HCT116 (cell line): ENCODE measurements at regions not wholly inside any gene's neighbourhood (a gene's known extent, or its start where the extent isn't known, plus 50 kb on each side); places are given as distances from the start of the nearest gene placed in this dataset.

Experiments
- ATAC-seq: fragments of 200-7000 bp; cut with Tn5 transposase; 2 replicates; pipeline ENCODE4 v1.9.1; 2020; ENCODE audit warnings: mild to moderate bottlenecking, moderate library complexity
- BruUV-seq: library from RNA; stranded (reverse); fragments of 400-500 nt; replicated peaks from 2 replicates; lab custom pipeline; 2021; lab: Mats Ljungman, UMichigan
- CTCF ChIA-PET: fragments of 300-600 bp; sonication (Branson Sonifier 250); formaldehyde crosslinking; loops from one replicate; lab custom pipeline; 2021; ENCODE audit warnings: antibody characterized with exemption; lab: Charles Lee
- POLR2A ChIA-PET: fragments of 300-600, 350-600 bp; sonication (Branson Sonifier 250); formaldehyde crosslinking; loops from one replicate; lab custom pipeline; 2021; ENCODE audit warnings: antibody characterized with exemption; lab: Charles Lee
- RAD21 ChIA-PET, 2 experiments: fragments of 300-600 bp; sonication (Branson Sonifier 250); formaldehyde crosslinking; loops; one replicate each; lab custom pipeline; 2023; ENCODE audit warnings: low total read pairs in 2 of 2; ENCODE audit not compliant: uncharacterized antibody in 2 of 2, unreplicated experiment in 2 of 2, low non-redundant PET in 1 of 2; lab: Charles Lee
- DNase-seq: peaks from one replicate; pipeline ENCODE4 v3.0.0-alpha.2; 2010; ENCODE audit warnings: low read depth, low spot score
- H2AFZ ChIP-seq: fragments of 200-600 bp; shearing (Covaris generic), sonication (generic); 2 replicates; pipeline ENCODE4 v1.6.1; 2017; ENCODE audit warnings: low read depth, mixed run types, mixed read lengths, antibody characterized with exemption, low read length; ENCODE audit not compliant: poor library complexity, severe bottlenecking
- H3K27ac ChIP-seq: 2 replicates; pipeline ENCODE4 v1.5.1; 2012; ENCODE audit warnings: low read depth, low read length
- H3K27me3 ChIP-seq: fragments of 200-600 bp; sonication (generic); 2 replicates; pipeline ENCODE4 v1.6.1; 2016; ENCODE audit warnings: mixed run types, low read length, mixed read lengths; ENCODE audit not compliant: insufficient read depth
- H3K36me3 ChIP-seq, 2 experiments: fragments of 200-500 bp in 1 of 2; fragments of 200-600 bp in 1 of 2; sonication (Bioruptor generic) in 1 of 2; sonication (generic) in 1 of 2; 2 replicates each; pipeline versions ENCODE4 v1.5.1 to v1.6.1; 2014 to 2016; ENCODE audit warnings: low read length in 2 of 2, inconsistent platforms in 1 of 2, mixed read lengths in 1 of 2, mixed run types in 1 of 2; ENCODE audit not compliant: insufficient read depth in 2 of 2, control insufficient read depth in 1 of 2
- H3K4me1 ChIP-seq, 2 experiments: fragments of 200-600 bp in 1 of 2; sonication (generic) in 1 of 2; 2 replicates each; pipeline versions ENCODE4 v1.5.1 to v1.6.1; 2012 to 2017; ENCODE audit warnings: low read length in 2 of 2, inconsistent platforms in 1 of 2, mild to moderate bottlenecking in 1 of 2, mixed read lengths in 1 of 2, mixed run types in 1 of 2, moderate library complexity in 1 of 2; ENCODE audit not compliant: insufficient read depth in 2 of 2, control insufficient read depth in 1 of 2
- H3K4me2 ChIP-seq: fragments of 200-600 bp; sonication (generic); 2 replicates; pipeline ENCODE4 v1.6.1; 2017; ENCODE audit warnings: mixed run types, low read length, mixed read lengths
- H3K4me3 ChIP-seq, 2 experiments: fragments of 200-600 bp in 1 of 2; sonication (generic) in 1 of 2; replicated peaks in 1 of 2; 2 replicates each; pipeline ENCODE4 v1.5.1; 2011 to 2016; ENCODE audit warnings: low read length in 2 of 2, control low read depth in 1 of 2, low read depth in 1 of 2, mild to moderate bottlenecking in 1 of 2, mixed read lengths in 1 of 2, mixed run types in 1 of 2
- H3K79me2 ChIP-seq: fragments of 200-600 bp; sonication (generic); 2 replicates; pipeline ENCODE4 v1.6.1; 2017; ENCODE audit warnings: mild to moderate bottlenecking, mixed run types, low read length, moderate library complexity, mixed read lengths; ENCODE audit not compliant: insufficient read depth
- H3K9ac ChIP-seq: fragments of 200-600 bp; sonication (generic); 2 replicates; pipeline ENCODE4 v1.6.1; 2016; ENCODE audit warnings: low read length, mixed read lengths
- H3K9me2 ChIP-seq: fragments of 200-600 bp; sonication (generic), shearing (Covaris generic); 2 replicates; pipeline ENCODE4 v1.6.1; 2017; ENCODE audit warnings: mixed run types, mild to moderate bottlenecking, moderate library complexity; ENCODE audit not compliant: insufficient read depth
- H3K9me3 ChIP-seq, 2 experiments: fragments of 200-500 bp in 1 of 2; fragments of 200-600 bp in 1 of 2; sonication (Bioruptor generic) in 1 of 2; sonication (generic) in 1 of 2; 2 replicates each; pipeline ENCODE4 v1.6.1; 2014 to 2017; ENCODE audit warnings: low read length in 2 of 2, mixed read lengths in 2 of 2, inconsistent platforms in 1 of 2, low read depth in 1 of 2, mild to moderate bottlenecking in 1 of 2, mixed run types in 1 of 2, moderate library complexity in 1 of 2; ENCODE audit not compliant: control insufficient read depth in 1 of 2, insufficient read depth in 1 of 2
- H4K20me1 ChIP-seq: fragments of 200-600 bp; sonication (generic), shearing (Covaris generic); 2 replicates; pipeline ENCODE4 v1.6.1; 2017; ENCODE audit warnings: mixed run types, mild to moderate bottlenecking, moderate library complexity; ENCODE audit not compliant: insufficient read depth
- CBX3 ChIP-seq: IDR thresholded peaks from 2 replicates; pipeline ENCODE4 v1.6.1; 2012; ENCODE audit warnings: low read depth
- CEBPB ChIP-seq: IDR thresholded peaks from 2 replicates; pipeline ENCODE4 v1.6.1; 2012; ENCODE audit warnings: low read depth
- ELF1 ChIP-seq: IDR thresholded peaks from 2 replicates; pipeline ENCODE4 v1.6.1; 2012; ENCODE audit warnings: low read depth, borderline replicate concordance
- EZH2 ChIP-seq: fragments of 200-600 bp; sonication (generic); IDR thresholded peaks from 2 replicates; pipeline ENCODE4 v1.6.1; 2017; ENCODE audit warnings: antibody characterized with exemption, mixed run types
- EZH2phosphoT487 ChIP-seq: fragments of 200-600 bp; IDR thresholded peaks from 2 replicates; pipeline ENCODE4 v1.6.1; 2018; ENCODE audit warnings: antibody characterized with exemption, borderline replicate concordance
- FOSL1 ChIP-seq: IDR thresholded peaks from 2 replicates; pipeline ENCODE4 v1.6.1; 2012; ENCODE audit warnings: low read depth
- JUND ChIP-seq: IDR thresholded peaks from 2 replicates; pipeline ENCODE4 v1.6.1; 2012
- POLR2AphosphoS5 ChIP-seq: IDR thresholded peaks from 2 replicates; pipeline ENCODE4 v1.6.1; 2011; ENCODE audit warnings: mild to moderate bottlenecking, low read depth, low read length, moderate library complexity
- TCF7L2 ChIP-seq: IDR thresholded peaks from 2 replicates; pipeline ENCODE4 v1.7.0; 2011; ENCODE audit warnings: borderline replicate concordance, inconsistent platforms; ENCODE audit not compliant: insufficient read depth, insufficient read length; ENCODE audit errors: extremely low read depth
- intact Hi-C: fragments of 100-400 bp; cut with micrococcal nuclease; formaldehyde crosslinking; loops from 2 replicates; pipeline ENCODE4 v1.10.0; 2022
- TF ChIP-seq, protein P1 (sequence below): IDR thresholded peaks from 2 replicates; pipeline ENCODE4 v1.6.1; 2011; ENCODE audit warnings: mild to moderate bottlenecking, low read length, moderate library complexity; ENCODE audit not compliant: insufficient replicate concordance; ENCODE audit errors: extremely low read depth

DNA sequence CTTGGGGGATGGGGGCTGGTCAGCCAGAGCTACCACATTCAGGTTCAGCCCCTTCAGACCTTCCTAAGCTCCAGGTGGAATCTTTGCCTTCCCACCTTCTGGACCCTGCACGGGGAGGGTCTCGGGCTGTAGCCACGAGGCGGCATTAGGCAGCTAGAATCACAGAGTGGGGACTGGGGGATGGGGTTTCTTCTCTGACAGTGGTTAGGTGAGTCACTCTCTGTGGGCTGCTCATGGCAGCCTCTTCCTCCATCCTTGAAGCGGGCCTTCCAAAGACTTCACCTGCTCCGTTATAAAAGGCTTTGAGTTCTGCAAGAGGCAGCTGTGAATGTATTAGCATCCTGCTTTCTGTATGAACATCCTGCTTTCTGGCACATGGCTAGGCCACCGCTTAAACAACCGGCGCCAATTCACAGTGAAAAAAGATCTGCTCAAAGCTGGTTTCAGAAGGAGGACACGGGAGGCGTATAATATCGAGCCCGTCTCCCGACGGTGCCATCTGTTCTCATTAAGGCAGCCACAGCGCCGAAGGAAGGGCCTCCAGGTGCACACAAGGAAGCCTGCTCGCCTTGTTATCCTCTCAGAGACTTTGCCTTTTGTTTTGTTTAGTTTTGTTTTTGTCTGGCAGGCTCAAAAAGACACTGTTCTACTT lies 74.3 kb upstream of the IGFBP7 start:
- ATAC-seq = no peak
- H3K79me2 ChIP-seq = no peaks in the 10 kb centered on the region
- ChIA-PET RAD21 (no interaction called here), CTCF (no interaction called here), POLR2A (no interaction called here)
- no peak overlapping the region for H3K4me3 ChIP-seq
- no peak overlapping the region for H3K4me2 ChIP-seq
- H2AFZ ChIP-seq = no peak overlapping the region
- no peaks in the 10 kb centered on the region for H3K9me2 ChIP-seq
- H3K36me3 ChIP-seq = no peaks in the 10 kb centered on the region
- H3K27me3 ChIP-seq = peaks cover 3% of the 10 kb centered on the region; the same call in 1 of the 2 replicates
- H4K20me1 ChIP-seq = no peaks in the 10 kb centered on the region
- BruUV-seq = no TSS peak
- TF ChIP-seq TCF7L2 (no peak), ELF1 (no peak), EZH2phosphoT487 (no peak), CBX3 (no peak), FOSL1 (no peak), POLR2AphosphoS5 (no peak), EZH2 (no peak), CEBPB (no peak), JUND (no peak)
- TF ChIP-seq, protein P1, sequence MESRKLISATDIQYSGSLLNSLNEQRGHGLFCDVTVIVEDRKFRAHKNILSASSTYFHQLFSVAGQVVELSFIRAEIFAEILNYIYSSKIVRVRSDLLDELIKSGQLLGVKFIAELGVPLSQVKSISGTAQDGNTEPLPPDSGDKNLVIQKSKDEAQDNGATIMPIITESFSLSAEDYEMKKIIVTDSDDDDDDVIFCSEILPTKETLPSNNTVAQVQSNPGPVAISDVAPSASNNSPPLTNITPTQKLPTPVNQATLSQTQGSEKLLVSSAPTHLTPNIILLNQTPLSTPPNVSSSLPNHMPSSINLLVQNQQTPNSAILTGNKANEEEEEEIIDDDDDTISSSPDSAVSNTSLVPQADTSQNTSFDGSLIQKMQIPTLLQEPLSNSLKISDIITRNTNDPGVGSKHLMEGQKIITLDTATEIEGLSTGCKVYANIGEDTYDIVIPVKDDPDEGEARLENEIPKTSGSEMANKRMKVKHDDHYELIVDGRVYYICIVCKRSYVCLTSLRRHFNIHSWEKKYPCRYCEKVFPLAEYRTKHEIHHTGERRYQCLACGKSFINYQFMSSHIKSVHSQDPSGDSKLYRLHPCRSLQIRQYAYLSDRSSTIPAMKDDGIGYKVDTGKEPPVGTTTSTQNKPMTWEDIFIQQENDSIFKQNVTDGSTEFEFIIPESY = no peak
- TF ChIP-seq, all 23 proteins: peak for 0
- DNase-seq = no peak
- Histone ChIP-seq H3K27ac (no peak overlapping the region), H3K4me1 (no peaks in the 10 kb centered on the region), H3K9ac (no peak overlapping the region), H3K9me3 (no peaks in the 10 kb centered on the region)
- intact Hi-C loops = no loop called here
